SK-N-MC (cell line): ENCODE measurements at regions not wholly inside any gene's neighbourhood (a gene's known extent, or its start where the extent isn't known, plus 50 kb on each side); places are given as distances from the start of the nearest gene placed in this dataset.

Source experiments
- EZH2 ChIP-seq: fragments of 200-600 bp; sonication (generic); IDR thresholded peaks from one replicate; pipeline ENCODE4 v1.6.1; 2017; ENCODE audit warnings: antibody characterized with exemption
- FOXP2 ChIP-seq: optimal IDR thresholded peaks from 2 replicates; pipeline ENCODE3; 2011; ENCODE audit warnings: mild to moderate bottlenecking, moderate library complexity; ENCODE audit not compliant: insufficient read depth; ENCODE audit errors: extremely low read length, control extremely low read depth

- TF ChIP-seq FOXP2: no peak
- TF ChIP-seq EZH2: no peak
Measured at GRCh38 chr3:35088943-35089342, 550.4 kb upstream of the ARPP21 start.
